Esophagus muscularis mucosa (tissue), 4 donors: ENCODE measurements at regions not wholly inside any gene's neighbourhood (a gene's known extent, or its start where the extent isn't known, plus 50 kb on each side); places are given as distances from the start of the nearest gene placed in this dataset.
"Not testable (repeated sequence)": the region's sequence is repeated elsewhere in the genome, so short reads cannot be mapped to it uniquely, and the experiment has no call there.

ENCODE experiments used
- DNase-seq: peaks from one replicate; pipeline ENCODE4 v3.0.0-alpha.2; 2017; ENCODE audit errors: extremely low spot score
- H3K27ac ChIP-seq, 4 donors: fragments of 200-600 bp; sonication (generic); replicated peaks in 1 of 4; 1 replicate in 3 of 4; 2 replicates in 1 of 4; pipeline ENCODE4 v1.5.1; 2016 to 2019; ENCODE audit warnings: mild to moderate bottlenecking in 1 of 4
- H3K27me3 ChIP-seq, 4 donors: fragments of 200-600 bp; sonication (generic); one replicate each; pipeline versions ENCODE4 v1.5.1 to v1.6.0; 2016 to 2019
- H3K36me3 ChIP-seq, 4 donors: fragments of 200-600 bp; sonication (generic); one replicate each; pipeline ENCODE4 v1.5.1; 2016 to 2019
- H3K4me1 ChIP-seq, 4 donors: fragments of 200-600 bp; sonication (generic); one replicate each; pipeline ENCODE4 v1.5.1; 2016 to 2019
- H3K4me3 ChIP-seq, 4 donors: fragments of 200-600 bp; sonication (generic); 1 replicate in 2 of 4; 2 replicates in 2 of 4; pipeline ENCODE4 v1.5.1; 2016 to 2019; ENCODE audit warnings: mild to moderate bottlenecking in 4 of 4, moderate library complexity in 1 of 4
- H3K9me3 ChIP-seq, 4 donors: fragments of 200-600 bp; sonication (generic); 1 replicate in 3 of 4; 2 replicates in 1 of 4; pipeline ENCODE4 v1.5.1; 2016 to 2019
- POLR2AphosphoS5 ChIP-seq, 2 donors: sonication (generic); formaldehyde crosslinking; IDR thresholded peaks; one replicate each; pipeline ENCODE4 v1.6.1; 2017; ENCODE audit warnings: antibody characterized with exemption in 2 of 2
- WGBS: methylation state at CpG from one replicate; pipeline ENCODE4 v1.1.5; 2018; 5-methylcytosine and 5-hydroxymethylcytosine counted together
- intact Hi-C: fragments of 100-400 bp; cut with DNase I; formaldehyde crosslinking; loops from one replicate; pipeline ENCODE4 v1.15.1; 2023

DNA sequence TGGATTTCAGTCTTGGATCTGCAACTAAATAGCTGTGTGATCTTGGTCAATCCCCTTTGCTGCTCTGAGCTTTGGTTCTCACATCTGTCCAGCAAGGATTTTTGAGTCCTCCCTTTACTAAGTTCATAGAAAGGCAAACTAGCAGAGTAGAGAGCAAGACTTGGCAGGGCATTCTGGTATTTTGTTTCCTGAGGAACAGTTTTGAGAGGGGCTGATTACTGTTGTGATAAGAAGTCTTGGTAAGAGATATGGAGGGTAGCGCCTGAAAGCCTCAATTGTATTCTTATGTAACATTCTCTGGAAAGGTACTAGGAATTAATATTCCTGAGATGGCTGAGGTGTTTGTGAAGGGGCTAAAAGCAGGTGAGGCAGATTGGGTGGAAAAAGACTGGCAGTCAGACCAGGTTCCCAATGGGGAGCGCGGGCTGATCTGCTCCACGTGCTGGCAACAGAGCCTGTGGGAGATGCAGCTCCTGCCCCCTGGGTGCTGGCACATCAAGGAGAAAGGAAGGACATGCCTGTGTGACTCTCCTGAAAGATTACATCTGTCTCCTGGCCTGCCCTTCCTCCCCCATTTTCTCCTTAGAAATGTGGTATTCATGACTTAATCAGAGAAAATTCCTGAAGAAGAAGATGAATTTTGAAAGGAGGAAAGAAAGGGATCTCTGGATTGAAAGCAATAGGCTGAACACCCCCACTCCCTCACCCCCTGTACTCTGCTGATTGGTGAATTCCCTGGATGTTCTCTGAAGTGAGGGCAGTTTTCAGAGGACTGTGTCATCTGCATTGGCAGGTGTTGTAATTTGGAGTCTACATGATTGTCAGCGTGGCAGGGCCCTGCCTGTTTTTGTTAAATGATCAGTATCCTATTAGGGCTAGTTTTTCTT is 94.0 kb downstream of the SRGAP2 start:
- WGBS: no CpG with 5 or more reads among the region's 5 CpGs
- H3K9me3 ChIP-seq, intact Hi-C loops, H3K4me3 ChIP-seq, H3K27me3 ChIP-seq, DNase-seq, H3K4me1 ChIP-seq, H3K27ac ChIP-seq, H3K36me3 ChIP-seq: not testable (repeated sequence)

DNA sequence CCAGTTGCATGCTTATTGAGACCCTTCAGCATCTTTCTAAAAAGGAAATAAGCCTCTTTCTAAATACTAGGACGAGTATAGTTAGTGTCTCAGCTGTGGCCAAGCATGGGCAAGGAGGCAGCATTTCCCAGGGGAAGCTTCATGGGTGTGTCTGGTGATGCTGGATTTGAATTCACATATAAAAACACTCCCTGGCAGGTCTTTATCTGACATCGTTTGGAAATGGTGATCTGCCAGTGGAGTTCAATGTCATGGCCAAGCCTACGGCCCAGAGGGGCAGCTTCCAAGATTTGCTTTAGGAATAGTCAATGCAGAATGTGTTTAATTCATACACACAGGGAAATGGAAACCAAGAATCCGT is 94.7 kb downstream of the SRGAP2 start:
- intact Hi-C loops, H3K4me1 ChIP-seq, DNase-seq, H3K9me3 ChIP-seq, H3K36me3 ChIP-seq, H3K4me3 ChIP-seq, H3K27me3 ChIP-seq, H3K27ac ChIP-seq: not testable (repeated sequence)
- 80% methylated on average over 1 of the region's 4 CpGs for WGBS

DNA sequence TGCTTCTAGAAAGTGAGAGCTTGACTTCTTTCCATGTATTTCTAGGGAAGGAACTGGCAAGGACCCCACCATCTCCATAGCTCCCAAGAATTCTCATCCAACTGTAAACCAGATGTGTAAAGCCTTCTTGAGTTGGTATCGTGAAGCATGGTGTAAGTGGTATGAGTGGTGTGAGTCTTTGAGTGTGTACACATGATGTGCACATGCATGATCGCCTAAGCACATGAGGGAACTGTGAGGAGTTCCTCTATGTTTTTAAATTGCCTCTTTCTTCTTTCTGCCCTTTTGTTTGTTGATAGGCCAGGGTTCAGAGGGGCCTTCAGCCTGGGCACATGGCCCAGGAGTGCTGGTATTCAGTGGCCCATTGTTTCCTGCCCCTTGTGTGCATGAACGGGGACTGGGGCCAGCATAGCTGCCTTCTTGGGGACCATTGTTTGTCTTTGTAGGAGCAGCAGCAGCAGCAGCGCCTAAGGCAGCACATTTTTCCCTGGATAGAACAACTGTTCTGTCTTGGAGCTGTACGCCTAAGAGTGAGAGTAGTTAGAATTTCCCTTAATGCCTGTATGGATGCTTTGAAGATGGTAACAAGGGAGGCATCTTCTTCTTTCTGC is 95.9 kb downstream of the SRGAP2 start:
- intact Hi-C loops, H3K36me3 ChIP-seq: not testable (repeated sequence)

DNA sequence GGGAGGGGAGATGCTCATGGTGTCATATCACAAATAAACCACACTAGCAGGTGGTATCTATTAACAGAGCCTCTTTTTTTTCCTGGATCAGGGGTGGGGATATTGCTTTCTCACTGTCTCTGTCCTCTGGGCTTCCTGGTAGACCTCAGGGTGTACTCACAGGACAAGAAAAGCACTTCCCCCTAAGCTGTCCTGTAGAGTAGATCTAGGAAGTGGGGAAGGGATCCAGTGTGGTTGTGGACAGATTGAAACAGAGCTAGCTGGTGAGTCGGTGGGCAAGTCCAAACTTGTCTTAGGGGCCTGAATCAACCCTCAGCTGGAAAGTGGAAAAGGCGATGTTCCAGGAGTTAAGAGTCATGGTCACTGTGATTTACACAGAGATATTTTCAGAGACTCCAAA is 96.6 kb downstream of the SRGAP2 start:
- H3K9me3 ChIP-seq: not testable (repeated sequence)
- no CpG with 5 or more reads among the region's 2 CpGs for WGBS

More for the DNA sequence above, 95.9 kb downstream of the SRGAP2 start:
- not testable (repeated sequence) for H3K27ac ChIP-seq, H3K9me3 ChIP-seq, H3K4me3 ChIP-seq, H3K27me3 ChIP-seq, H3K4me1 ChIP-seq, DNase-seq
- 86% methylated on average over 1 of the region's 5 CpGs for WGBS

DNA sequence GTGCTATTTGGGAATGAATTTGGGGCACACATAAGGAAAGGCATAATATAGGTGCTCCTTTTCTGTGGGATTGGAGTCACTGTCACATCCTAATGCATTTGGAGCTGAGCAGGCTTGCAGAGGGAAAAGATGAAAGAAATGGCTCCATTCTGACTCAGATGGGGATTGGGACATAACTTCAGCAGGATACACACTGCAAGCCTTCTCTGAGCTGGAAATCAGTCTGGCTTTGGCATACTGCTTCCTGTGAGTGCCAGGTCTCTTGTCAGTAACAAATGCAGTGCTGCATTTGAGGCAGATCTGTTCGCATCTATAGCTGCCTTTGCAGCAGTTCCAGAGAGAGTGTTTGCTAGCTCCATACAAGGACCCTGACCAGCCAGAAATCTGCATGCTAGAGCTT is 98.7 kb downstream of the SRGAP2 start:
- H3K4me1 ChIP-seq, H3K9me3 ChIP-seq, H3K27me3 ChIP-seq, DNase-seq, H3K4me3 ChIP-seq, H3K27ac ChIP-seq, intact Hi-C loops, H3K36me3 ChIP-seq: not testable (repeated sequence)
- no CpG with 5 or more reads among the region's 1 CpG for WGBS

More for the DNA sequence above, 96.6 kb downstream of the SRGAP2 start:
- H3K36me3 ChIP-seq, DNase-seq, H3K4me3 ChIP-seq, H3K27me3 ChIP-seq, H3K27ac ChIP-seq, H3K4me1 ChIP-seq, intact Hi-C loops: not testable (repeated sequence)

DNA sequence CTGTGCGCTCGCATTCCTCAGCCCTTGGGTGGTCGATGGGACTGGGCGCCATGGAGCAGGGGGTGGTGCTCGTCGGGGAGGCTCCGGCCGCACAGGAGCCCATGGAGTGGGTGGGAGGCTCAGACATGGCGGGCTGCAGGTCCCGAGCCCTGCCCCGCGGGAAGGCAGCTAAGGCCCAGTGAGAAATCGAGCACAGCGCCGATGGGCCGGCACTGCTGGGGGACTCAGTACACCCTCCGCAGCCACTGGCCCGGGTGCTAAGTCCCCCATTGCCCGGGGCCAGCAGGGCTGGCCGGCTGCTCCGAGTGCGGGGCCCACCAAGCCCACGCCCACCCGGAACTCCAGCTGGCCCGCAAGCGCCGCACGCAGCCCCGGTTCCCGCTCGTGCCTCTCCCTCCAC is 104.1 kb downstream of the SRGAP2 start:
- H3K27ac ChIP-seq, H3K4me1 ChIP-seq, H3K9me3 ChIP-seq, H3K4me3 ChIP-seq, DNase-seq, intact Hi-C loops, H3K27me3 ChIP-seq, H3K36me3 ChIP-seq: not testable (repeated sequence)
- WGBS: no CpG with 5 or more reads among the region's 31 CpGs

DNA sequence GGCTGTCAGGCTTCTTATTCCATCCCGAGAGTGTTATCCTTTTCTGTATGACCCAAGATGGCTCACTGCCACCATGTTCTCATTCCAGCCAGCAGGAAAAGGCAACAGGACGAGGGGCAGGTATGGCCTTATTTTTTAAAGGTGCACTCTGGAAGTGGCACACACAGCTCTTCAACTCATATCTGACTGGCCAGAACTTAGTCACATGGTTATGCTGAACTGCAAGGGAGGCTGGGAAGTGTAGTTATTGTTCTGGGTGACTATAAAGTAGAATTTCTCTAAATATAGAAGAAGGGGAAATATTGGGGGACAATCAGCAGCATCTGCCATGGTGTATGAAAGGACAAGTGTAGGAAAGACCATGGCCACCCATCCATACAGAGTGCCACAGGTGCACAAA is 107.6 kb downstream of the SRGAP2 start:
- H3K9me3 ChIP-seq, H3K27me3 ChIP-seq, DNase-seq, intact Hi-C loops, H3K4me3 ChIP-seq, H3K27ac ChIP-seq, H3K36me3 ChIP-seq, H3K4me1 ChIP-seq: not testable (repeated sequence)
- no CpG with 5 or more reads among the region's 2 CpGs for WGBS

DNA sequence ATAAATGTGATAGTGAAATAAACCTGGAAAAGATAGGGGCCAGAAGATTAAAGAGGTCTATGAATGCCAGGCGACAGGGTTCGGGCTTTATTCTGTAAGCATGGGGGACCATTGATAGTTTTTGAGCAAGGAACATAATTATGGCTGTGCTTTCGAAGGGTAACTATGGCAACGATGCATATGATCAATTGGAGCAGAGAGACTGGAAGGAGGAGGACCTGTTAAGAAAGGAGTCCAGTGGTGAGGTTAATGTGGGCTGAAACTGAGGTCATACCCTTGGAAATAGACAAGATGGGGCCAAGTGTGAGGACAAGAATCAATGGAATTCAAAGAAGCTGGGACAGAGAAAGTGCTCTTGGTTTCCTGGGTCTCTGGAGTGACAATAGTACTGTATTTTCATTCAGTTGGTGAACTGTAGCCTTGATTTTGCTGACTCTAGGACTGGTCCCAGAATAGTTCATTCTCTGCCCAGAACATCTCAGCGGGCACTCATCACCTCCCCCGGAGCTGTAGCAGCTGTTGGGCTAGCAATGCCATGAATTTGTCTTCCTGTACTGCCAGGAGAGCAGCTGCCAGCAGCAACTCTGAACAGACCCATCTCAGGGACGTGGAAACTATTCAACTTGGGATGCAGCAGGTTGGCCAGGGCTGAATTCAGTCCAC is 108.4 kb downstream of the SRGAP2 start:
- H3K36me3 ChIP-seq, H3K4me3 ChIP-seq, H3K9me3 ChIP-seq, H3K27me3 ChIP-seq, H3K27ac ChIP-seq, DNase-seq, intact Hi-C loops, H3K4me1 ChIP-seq: not testable (repeated sequence)
- peak in 1 of 2 donors; percentile 18 for TF ChIP-seq POLR2AphosphoS5 (IDR thresholded peaks at IDR 0.05)
- 76% methylated on average over 2 of the region's 7 CpGs for WGBS

DNA sequence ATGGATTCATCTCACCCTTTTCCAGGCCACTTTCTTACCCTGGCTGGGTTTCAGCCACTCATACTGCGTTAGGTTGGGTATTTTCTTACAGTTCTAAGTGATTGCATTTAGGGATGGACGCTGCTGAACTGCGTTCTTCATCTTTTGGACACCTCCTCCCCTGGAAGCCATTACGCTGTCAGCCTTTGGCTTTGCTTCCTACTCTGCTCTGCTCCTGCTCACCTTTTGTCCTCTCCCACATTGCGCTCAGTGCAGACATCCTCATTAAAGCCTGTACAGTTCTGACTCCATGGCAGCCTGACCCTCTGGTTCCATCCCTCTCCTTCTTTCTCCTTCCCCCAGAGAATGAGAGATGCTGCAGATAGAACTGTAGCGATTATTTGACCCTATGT is 108.9 kb downstream of the SRGAP2 start:
- H3K36me3 ChIP-seq, H3K9me3 ChIP-seq, H3K27ac ChIP-seq, intact Hi-C loops, H3K4me1 ChIP-seq, H3K4me3 ChIP-seq, DNase-seq, H3K27me3 ChIP-seq: not testable (repeated sequence)
- WGBS: no CpG with 5 or more reads among the region's 6 CpGs

DNA sequence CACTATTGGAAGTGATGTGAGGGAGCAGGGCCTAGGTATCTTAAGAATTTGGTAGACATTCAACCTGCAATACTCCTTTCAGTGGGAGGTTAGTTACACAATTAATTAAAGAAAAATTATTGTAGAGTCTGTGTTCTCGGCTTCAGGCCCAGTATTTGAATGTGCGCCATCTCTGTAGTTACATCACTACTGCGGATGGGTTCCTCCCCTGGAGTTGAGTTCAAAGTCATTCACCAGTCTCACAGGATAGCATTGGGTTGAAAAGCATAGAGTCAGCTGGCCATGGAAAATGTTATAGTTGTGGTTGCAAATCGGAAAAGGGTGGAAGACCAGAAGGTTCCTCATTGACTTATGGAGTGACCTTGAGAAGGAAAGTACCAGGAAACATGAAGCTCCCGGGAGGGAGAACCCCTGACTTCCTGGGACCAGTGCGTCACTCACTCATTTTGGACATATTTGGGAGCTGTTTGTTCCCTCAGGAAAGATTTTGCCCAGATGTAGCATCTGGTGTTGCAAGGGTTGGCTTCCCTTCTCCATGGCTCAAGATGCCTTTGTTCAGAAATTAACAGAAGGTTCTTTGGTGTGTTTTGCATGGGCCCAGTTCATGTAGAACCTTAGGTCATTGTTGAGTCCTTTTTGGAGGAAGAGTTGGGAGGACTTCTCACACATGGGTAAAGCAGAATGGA is 111.8 kb downstream of the SRGAP2 start:
- H3K9me3 ChIP-seq, H3K27ac ChIP-seq, DNase-seq, intact Hi-C loops, H3K27me3 ChIP-seq, H3K36me3 ChIP-seq, H3K4me3 ChIP-seq, H3K4me1 ChIP-seq: not testable (repeated sequence)
- no CpG with 5 or more reads among the region's 6 CpGs for WGBS

DNA sequence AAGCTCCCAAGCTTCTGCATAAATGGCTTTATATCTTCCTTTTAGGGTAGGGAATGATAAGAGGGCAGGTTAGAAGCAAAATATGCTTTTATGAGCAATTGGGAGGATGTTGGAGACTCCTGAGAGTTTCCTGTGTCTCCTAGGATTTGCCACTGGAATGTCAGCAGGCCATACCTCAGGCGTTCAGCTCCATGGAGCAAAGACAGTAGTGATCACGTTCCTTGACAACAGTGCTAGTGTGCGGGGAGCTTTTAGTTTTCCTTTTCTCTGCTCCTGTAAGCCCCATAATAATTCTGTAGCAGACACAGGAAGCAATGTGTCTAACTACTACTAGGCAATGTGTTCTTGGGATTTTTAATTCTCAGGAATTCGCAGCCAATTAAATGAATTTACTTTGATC is 113.6 kb downstream of the SRGAP2 start:
- DNase-seq, H3K27me3 ChIP-seq: not testable (repeated sequence)

DNA sequence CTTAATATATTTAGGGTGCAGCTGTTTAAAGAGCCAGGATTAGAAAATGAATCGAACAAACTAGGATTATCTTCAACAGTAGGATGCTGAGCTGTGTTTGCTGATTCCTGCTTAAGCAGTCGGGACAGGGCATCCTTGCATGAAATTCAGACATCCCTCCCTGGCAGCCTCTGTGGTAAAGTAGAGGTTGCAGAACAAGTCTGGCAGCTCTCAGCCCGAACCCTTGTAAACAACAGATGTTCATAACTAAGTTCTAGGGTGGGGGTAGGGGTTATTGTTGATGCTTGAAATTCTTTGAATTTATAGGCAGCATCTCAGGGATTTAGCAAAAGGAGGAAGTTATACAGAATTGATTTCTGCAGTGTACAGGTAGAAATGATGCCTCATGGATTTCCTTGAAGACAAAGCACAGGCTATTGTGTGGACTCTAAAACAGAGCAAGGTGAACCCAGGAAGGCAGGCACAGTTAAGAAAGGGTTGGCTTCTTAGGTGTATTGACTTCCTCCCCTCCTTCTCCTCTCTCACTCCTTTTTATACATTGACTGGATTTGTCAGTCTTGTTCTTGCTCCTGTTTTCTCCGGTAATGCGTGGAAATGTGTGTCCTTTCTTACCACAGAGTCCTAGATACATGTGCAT is 114.7 kb downstream of the SRGAP2 start:
- WGBS: 85% methylated on average over 3 of the region's 5 CpGs
- H3K9me3 ChIP-seq, H3K36me3 ChIP-seq, H3K27ac ChIP-seq, H3K4me1 ChIP-seq, H3K27me3 ChIP-seq, DNase-seq, H3K4me3 ChIP-seq, intact Hi-C loops: not testable (repeated sequence)

More for the DNA sequence above, 113.6 kb downstream of the SRGAP2 start:
- H3K9me3 ChIP-seq, H3K36me3 ChIP-seq, H3K4me3 ChIP-seq, intact Hi-C loops, H3K27ac ChIP-seq, H3K4me1 ChIP-seq: not testable (repeated sequence)
- WGBS: no CpG with 5 or more reads among the region's 4 CpGs
